Body of pancreas (tissue), 4 donors: ENCODE measurements at regions not wholly inside any gene's neighbourhood (a gene's known extent, or its start where the extent isn't known, plus 50 kb on each side); places are given as distances from the start of the nearest gene placed in this dataset.

Experiments used
- ATAC-seq: fragments of 150-250 bp; one replicate; pipeline ENCODE4 v1.9.1; 2016
- DNase-seq, 4 donors: peaks; one replicate each; pipeline ENCODE4 v3.0.0-alpha.2; 2019
- H3K27ac ChIP-seq, 4 donors: fragments of 200-600 bp; sonication (generic); 1 replicate in 3 of 4; 2 replicates in 1 of 4; pipeline versions ENCODE4 v1.5.1 to v1.6.1; 2016 to 2019; ENCODE audit warnings: mild to moderate bottlenecking in 1 of 4, mixed read lengths in 1 of 4, moderate library complexity in 1 of 4
- H3K27me3 ChIP-seq, 2 donors: fragments of 200-600 bp; sonication (generic); one replicate each; pipeline ENCODE4 v1.6.0; 2016; ENCODE audit warnings: mild to moderate bottlenecking in 1 of 2
- H3K36me3 ChIP-seq, 2 donors: fragments of 200-600 bp; sonication (generic); replicated peaks in 1 of 2; 2 replicates each; pipeline ENCODE4 v1.5.1; 2016; ENCODE audit warnings: low read depth in 2 of 2; ENCODE audit not compliant: insufficient read depth in 1 of 2
- H3K4me1 ChIP-seq: fragments of 200-600 bp; sonication (generic); one replicate; pipeline ENCODE4 v1.6.0; 2016
- H3K4me3 ChIP-seq, 2 donors: fragments of 200-600 bp; sonication (generic); 1 replicate in 1 of 2; 2 replicates in 1 of 2; pipeline ENCODE4 v1.5.1; 2016 to 2019
- H3K9me3 ChIP-seq, 3 donors: fragments of 200-600 bp; sonication (generic); 1 replicate in 2 of 3; 2 replicates in 1 of 3; pipeline ENCODE4 v1.5.1; 2016
- POLR2A ChIP-seq, 3 donors: fragments of 450-650 bp; IDR thresholded peaks; one replicate each; pipeline ENCODE4 v1.6.1; 2016; ENCODE audit warnings: antibody characterized with exemption in 3 of 3, mild to moderate bottlenecking in 2 of 3
- WGBS, 2 donors: methylation state at CpG; one replicate each; pipeline ENCODE4 v1.1.5; 2017; 5-methylcytosine and 5-hydroxymethylcytosine counted together
- intact Hi-C: fragments of 100-400 bp; cut with DNase I; formaldehyde crosslinking; loops from one replicate; pipeline ENCODE4 v1.15.1; 2023
- TF ChIP-seq, protein P1 (sequence below), 7 experiments: fragments of 450-650 bp in 4 of 7; fragments of 200-600 bp in 3 of 7; sonication (generic) in 3 of 7; IDR thresholded peaks; one replicate each; pipeline ENCODE4 v1.5.1; 2016 to 2019; ENCODE audit warnings: antibody characterized with exemption in 7 of 7

- intact Hi-C loops: no loop called here
- Histone ChIP-seq H3K27me3 (no peaks in the 10 kb centered on the region), H3K36me3 (no peaks in the 10 kb centered on the region), H3K27ac (no peak overlapping the region), H3K4me1 (no peaks in the 10 kb centered on the region), H3K9me3 (no peaks in the 10 kb centered on the region), H3K4me3 (no peak overlapping the region)
- no peak for ATAC-seq
- 56 to 75% methylated on average over 4 of the region's 4 CpGs for WGBS, 2 donors
- DNase-seq: no peak
- TF ChIP-seq POLR2A (IDR thresholded peaks at IDR 0.05): no peak
- TF ChIP-seq, protein P1, sequence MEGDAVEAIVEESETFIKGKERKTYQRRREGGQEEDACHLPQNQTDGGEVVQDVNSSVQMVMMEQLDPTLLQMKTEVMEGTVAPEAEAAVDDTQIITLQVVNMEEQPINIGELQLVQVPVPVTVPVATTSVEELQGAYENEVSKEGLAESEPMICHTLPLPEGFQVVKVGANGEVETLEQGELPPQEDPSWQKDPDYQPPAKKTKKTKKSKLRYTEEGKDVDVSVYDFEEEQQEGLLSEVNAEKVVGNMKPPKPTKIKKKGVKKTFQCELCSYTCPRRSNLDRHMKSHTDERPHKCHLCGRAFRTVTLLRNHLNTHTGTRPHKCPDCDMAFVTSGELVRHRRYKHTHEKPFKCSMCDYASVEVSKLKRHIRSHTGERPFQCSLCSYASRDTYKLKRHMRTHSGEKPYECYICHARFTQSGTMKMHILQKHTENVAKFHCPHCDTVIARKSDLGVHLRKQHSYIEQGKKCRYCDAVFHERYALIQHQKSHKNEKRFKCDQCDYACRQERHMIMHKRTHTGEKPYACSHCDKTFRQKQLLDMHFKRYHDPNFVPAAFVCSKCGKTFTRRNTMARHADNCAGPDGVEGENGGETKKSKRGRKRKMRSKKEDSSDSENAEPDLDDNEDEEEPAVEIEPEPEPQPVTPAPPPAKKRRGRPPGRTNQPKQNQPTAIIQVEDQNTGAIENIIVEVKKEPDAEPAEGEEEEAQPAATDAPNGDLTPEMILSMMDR (IDR thresholded peaks at IDR 0.05): no peak
Observed at GRCh38 chr10:108989976-108990375, 933.3 kb downstream of the XPNPEP1 start.

GRCh38 chr10:108982159-108982558, 941.2 kb downstream of the XPNPEP1 start:
- intact Hi-C loops: no loop called here
- 26 to 39% methylated on average over 2 of the region's 2 CpGs for WGBS, 2 donors
- no peak for DNase-seq
- ATAC-seq: no peak
- Histone ChIP-seq H3K4me1 (no peaks in the 10 kb centered on the region), H3K27ac (no peak overlapping the region), H3K36me3 (no peaks in the 10 kb centered on the region), H3K27me3 (no peaks in the 10 kb centered on the region), H3K4me3 (no peak overlapping the region), H3K9me3 (peaks cover 0 to 5% (median 0%) of the 10 kb centered on the region in 3 donors)
- TF ChIP-seq POLR2A (IDR thresholded peaks at IDR 0.05): no peak
- TF ChIP-seq, protein P1 (IDR thresholded peaks at IDR 0.05): no peak

DNA sequence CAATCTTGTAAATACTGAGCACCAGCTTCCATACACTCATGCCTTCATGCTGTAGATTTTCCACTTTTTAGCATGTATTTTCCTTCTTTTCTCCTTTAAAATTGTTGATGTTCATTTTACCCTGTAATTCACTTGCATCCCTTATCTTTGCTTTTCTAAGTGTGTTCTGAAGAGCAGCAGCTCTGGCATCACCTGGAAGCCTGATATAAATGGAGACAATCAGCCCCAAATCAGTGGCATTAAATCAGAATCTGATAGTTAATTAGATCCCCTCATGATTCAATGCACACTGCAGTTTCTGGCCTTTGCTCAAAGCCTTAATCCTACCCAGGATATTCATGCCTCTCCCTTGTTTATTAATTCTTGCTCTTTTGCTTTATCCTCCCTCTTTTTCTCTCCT, 942.4 kb downstream of the XPNPEP1 start:
- ATAC-seq (no peak), DNase-seq (no peak)
- no peaks in the 10 kb centered on the region for H3K27me3 ChIP-seq
- H3K4me1 ChIP-seq: no peaks in the 10 kb centered on the region
- TF ChIP-seq POLR2A (IDR thresholded peaks at IDR 0.05): no peak
- TF ChIP-seq, protein P1 (IDR thresholded peaks at IDR 0.05): no peak
- no peak overlapping the region for H3K27ac ChIP-seq
- peaks cover 0 to 5% (median 0%) of the 10 kb centered on the region in 3 donors for H3K9me3 ChIP-seq
- H3K36me3 ChIP-seq: no peaks in the 10 kb centered on the region
- no peak overlapping the region for H3K4me3 ChIP-seq
- intact Hi-C loops: no loop called here

GRCh38 chr10:108975459-108976058, 947.8 kb downstream of the XPNPEP1 start:
- no peak for TF ChIP-seq POLR2A (IDR thresholded peaks at IDR 0.05)
- TF ChIP-seq, protein P1 (IDR thresholded peaks at IDR 0.05): no peak
- ATAC-seq (no peak), DNase-seq (no peak)
- Histone ChIP-seq H3K27me3 (no peaks in the 10 kb centered on the region), H3K27ac (no peak overlapping the region), H3K36me3 (no peaks in the 10 kb centered on the region), H3K4me1 (peaks cover 6% of the 10 kb centered on the region), H3K4me3 (no peak overlapping the region), H3K9me3 (peaks cover 0 to 5% (median 0%) of the 10 kb centered on the region in 3 donors)
- 56 to 66% methylated on average over 3 of the region's 3 CpGs for WGBS, 2 donors
- intact Hi-C loops: no loop called here

DNA sequence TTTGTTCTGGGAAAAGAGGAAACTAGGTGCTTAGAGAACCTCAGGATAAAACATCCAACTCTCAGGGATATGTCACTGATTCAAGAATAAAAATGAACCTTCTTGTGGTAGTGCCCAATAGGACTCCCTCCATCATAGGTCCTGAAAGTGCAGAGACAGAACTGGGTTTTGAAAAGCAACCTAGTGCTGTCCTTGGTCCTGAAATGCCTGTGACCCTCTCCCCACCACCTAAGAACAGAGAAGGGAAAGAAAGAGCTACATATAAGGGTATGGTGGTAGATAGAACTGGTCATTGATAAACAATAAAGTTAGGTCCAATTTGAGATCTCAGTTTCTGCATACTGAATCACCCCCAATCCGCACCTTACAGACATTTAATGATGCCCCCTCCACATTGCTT, 953.3 kb downstream of the XPNPEP1 start:
- H3K27ac ChIP-seq: no peak overlapping the region
- intact Hi-C loops: no loop called here
- TF ChIP-seq, protein P1 (IDR thresholded peaks at IDR 0.05): no peak
- TF ChIP-seq POLR2A (IDR thresholded peaks at IDR 0.05): no peak
- H3K4me3 ChIP-seq: no peak overlapping the region
- H3K9me3 ChIP-seq: no peaks in the 10 kb centered on the region
- no peaks in the 10 kb centered on the region for H3K27me3 ChIP-seq
- no peaks in the 10 kb centered on the region for H3K36me3 ChIP-seq
- DNase-seq: peak in 1 of 4 donors; percentile 7
- WGBS, 2 donors: 38 to 56% methylated on average over 1 of the region's 1 CpG
- peaks cover 6% of the 10 kb centered on the region for H3K4me1 ChIP-seq
- ATAC-seq: no peak
